Endodermal cell (in vitro differentiated cells): ENCODE measurements at regions not wholly inside any gene's neighbourhood (a gene's known extent, or its start where the extent isn't known, plus 50 kb on each side); places are given as distances from the start of the nearest gene placed in this dataset.
A peak's percentile ranks its signal among the peaks of the same experiment; 100 is the strongest.

ENCODE experiments used
- DNase-seq: peaks from one replicate; pipeline ENCODE4 v3.0.0-alpha.2; 2017
- H3K27ac ChIP-seq: 2 replicates; pipeline ENCODE4 v1.5.1; 2013; ENCODE audit warnings: mild to moderate bottlenecking, low read depth, low read length, moderate library complexity
- H3K27me3 ChIP-seq: 2 replicates; pipeline ENCODE4 v1.6.1; 2013; ENCODE audit warnings: mild to moderate bottlenecking, low read length, moderate library complexity; ENCODE audit not compliant: insufficient read depth, control insufficient read depth, poor library complexity, severe bottlenecking
- H3K36me3 ChIP-seq: 2 replicates; pipeline ENCODE4 v1.7.0; 2013; ENCODE audit warnings: mild to moderate bottlenecking, low read length, moderate library complexity; ENCODE audit not compliant: control insufficient read depth, insufficient read depth
- H3K4me1 ChIP-seq: one replicate; pipeline ENCODE4 v1.7.0; 2013; ENCODE audit warnings: low read length; ENCODE audit not compliant: control insufficient read depth, insufficient read depth
- H3K4me3 ChIP-seq: 2 replicates; pipeline ENCODE4 v1.5.1; 2013; ENCODE audit warnings: mild to moderate bottlenecking, low read length, moderate library complexity
- H3K9ac ChIP-seq: 2 replicates; pipeline ENCODE4 v1.6.1; 2013; ENCODE audit warnings: mild to moderate bottlenecking, low read length, moderate library complexity; ENCODE audit not compliant: poor library complexity, severe bottlenecking; ENCODE audit errors: extremely low read depth
- H3K9me3 ChIP-seq: 2 replicates; pipeline ENCODE4 v1.6.1; 2013; ENCODE audit warnings: mild to moderate bottlenecking, low read length, moderate library complexity; ENCODE audit not compliant: control insufficient read depth
- H3K27ac Mint-ChIP-seq: 2 replicates; pipeline ENCODE4 v1.8.0; 2020; ENCODE audit warnings: mixed read lengths
- H3K27me3 Mint-ChIP-seq: 2 replicates; pipeline ENCODE4 v1.8.0; 2021; ENCODE audit warnings: mild to moderate bottlenecking, mixed read lengths; ENCODE audit not compliant: insufficient read depth
- H3K36me3 Mint-ChIP-seq: 2 replicates; pipeline ENCODE4 v1.8.0; 2020; ENCODE audit warnings: low read depth, mixed read lengths
- H3K4me1 Mint-ChIP-seq: 2 replicates; pipeline ENCODE4 v1.8.0; 2020; ENCODE audit warnings: mixed read lengths
- H3K4me3 Mint-ChIP-seq: 2 replicates; pipeline ENCODE4 v1.8.0; 2020; ENCODE audit warnings: mild to moderate bottlenecking, moderate library complexity, mixed read lengths
- H3K9me3 Mint-ChIP-seq: 2 replicates; pipeline ENCODE4 v1.8.0; 2020; ENCODE audit warnings: mild to moderate bottlenecking, mixed read lengths
- CTCF ChIP-seq: fragments of 200-600 bp; sonication (generic); conservative IDR thresholded peaks from 2 replicates; pipeline ENCODE4 v1.5.0; 2021; ENCODE audit warnings: antibody characterized with exemption, mild to moderate bottlenecking
- WGBS, 2 experiments: methylation state at CpG; one replicate each; pipeline versions ENCODE4 v1.1.5 to v1.1.7; 2013; ENCODE audit warnings: missing lambda C conversion rate in 2 of 2, mixed read lengths in 1 of 2; ENCODE audit not compliant: insufficient coverage in 1 of 2, insufficient read length in 1 of 2; 5-methylcytosine and 5-hydroxymethylcytosine counted together

GRCh38 chr14:104383088-104383995 is 196.2 kb upstream of the C14orf180 start:
- Histone ChIP-seq H3K36me3 (no peaks in the 10 kb centered on the region), H3K4me1 (no peaks in the 10 kb centered on the region), H3K9me3 (peaks cover 8% of the 10 kb centered on the region), H3K9ac (no peak overlapping the region), H3K27me3 (no peaks in the 10 kb centered on the region), H3K4me3 (no peak overlapping the region), H3K27ac (peak overlapping the region; percentile 93)
- DNase-seq = no peak
- no peak overlapping the region for H3K4me3 Mint-ChIP-seq
- H3K4me1 Mint-ChIP-seq = peaks cover 17% of the 10 kb centered on the region
- H3K36me3 Mint-ChIP-seq = no peaks in the 10 kb centered on the region
- 76 to 82% methylated on average over 5 to 25 of the region's 26 CpGs for WGBS, 2 experiments
- H3K27ac Mint-ChIP-seq = no peak overlapping the region
- H3K27me3 Mint-ChIP-seq = peaks cover 10% of the 10 kb centered on the region
- H3K9me3 Mint-ChIP-seq = peaks cover 10% of the 10 kb centered on the region
- no peak for TF ChIP-seq CTCF

GRCh38 chr14:104383996-104384775 is 195.4 kb upstream of the C14orf180 start:
- DNase-seq = no peak
- no peak overlapping the region for H3K4me3 ChIP-seq
- no peaks in the 10 kb centered on the region for H3K36me3 ChIP-seq
- Mint-ChIP-seq H3K4me3 (no peak overlapping the region), H3K27me3 (peaks cover 7% of the 10 kb centered on the region), H3K36me3 (no peaks in the 10 kb centered on the region), H3K4me1 (peaks cover 17% of the 10 kb centered on the region), H3K9me3 (peaks cover 10% of the 10 kb centered on the region), H3K27ac (no peak overlapping the region)
- no peaks in the 10 kb centered on the region for H3K4me1 ChIP-seq
- peak overlapping the region; percentile 93 for H3K27ac ChIP-seq
- WGBS, 2 experiments = 85 to 92% methylated on average over 11 to 19 of the region's 19 CpGs
- H3K9me3 ChIP-seq = peaks cover 8% of the 10 kb centered on the region
- no peak for TF ChIP-seq CTCF
- no peaks in the 10 kb centered on the region for H3K27me3 ChIP-seq
- H3K9ac ChIP-seq = no peak overlapping the region

- peaks cover 3% of the 10 kb centered on the region for H3K27me3 Mint-ChIP-seq
- Histone ChIP-seq H3K4me3 (no peak overlapping the region), H3K27me3 (no peaks in the 10 kb centered on the region), H3K9me3 (peaks cover 8% of the 10 kb centered on the region), H3K9ac (no peak overlapping the region), H3K36me3 (no peaks in the 10 kb centered on the region), H3K4me1 (no peaks in the 10 kb centered on the region), H3K27ac (peak overlapping the region; percentile 93)
- 70 to 84% methylated on average over 6 of the region's 6 CpGs for WGBS, 2 experiments
- H3K9me3 Mint-ChIP-seq = peaks cover 8% of the 10 kb centered on the region
- peaks cover 17% of the 10 kb centered on the region for H3K4me1 Mint-ChIP-seq
- no peaks in the 10 kb centered on the region for H3K36me3 Mint-ChIP-seq
- no peak overlapping the region for H3K27ac Mint-ChIP-seq
- TF ChIP-seq CTCF = no peak
- DNase-seq = no peak
- H3K4me3 Mint-ChIP-seq = no peak overlapping the region
Observed at GRCh38 chr14:104384776-104385071, 194.8 kb upstream of the C14orf180 start.
